HCT116 (cell line): ENCODE measurements at regions not wholly inside any gene's neighbourhood (a gene's known extent, or its start where the extent isn't known, plus 50 kb on each side); places are given as distances from the start of the nearest gene placed in this dataset.

Experiments used
- ATAC-seq: fragments of 200-7000 bp; cut with Tn5 transposase; 2 replicates; pipeline ENCODE4 v1.9.1; 2020; ENCODE audit warnings: mild to moderate bottlenecking, moderate library complexity
- BruUV-seq: library from RNA; stranded (reverse); fragments of 400-500 nt; replicated peaks from 2 replicates; lab custom pipeline; 2021; lab: Mats Ljungman, UMichigan
- CTCF ChIA-PET: fragments of 300-600 bp; sonication (Branson Sonifier 250); formaldehyde crosslinking; loops from one replicate; lab custom pipeline; 2021; ENCODE audit warnings: antibody characterized with exemption; lab: Charles Lee
- POLR2A ChIA-PET: fragments of 300-600, 350-600 bp; sonication (Branson Sonifier 250); formaldehyde crosslinking; loops from one replicate; lab custom pipeline; 2021; ENCODE audit warnings: antibody characterized with exemption; lab: Charles Lee
- RAD21 ChIA-PET, 2 experiments: fragments of 300-600 bp; sonication (Branson Sonifier 250); formaldehyde crosslinking; loops; one replicate each; lab custom pipeline; 2023; ENCODE audit warnings: low total read pairs in 2 of 2; ENCODE audit not compliant: uncharacterized antibody in 2 of 2, unreplicated experiment in 2 of 2, low non-redundant PET in 1 of 2; lab: Charles Lee
- DNase-seq: peaks from one replicate; pipeline ENCODE4 v3.0.0-alpha.2; 2010; ENCODE audit warnings: low read depth, low spot score
- H2AFZ ChIP-seq: fragments of 200-600 bp; shearing (Covaris generic), sonication (generic); 2 replicates; pipeline ENCODE4 v1.6.1; 2017; ENCODE audit warnings: low read depth, mixed run types, mixed read lengths, antibody characterized with exemption, low read length; ENCODE audit not compliant: poor library complexity, severe bottlenecking
- H3K27ac ChIP-seq: 2 replicates; pipeline ENCODE4 v1.5.1; 2012; ENCODE audit warnings: low read depth, low read length
- H3K27me3 ChIP-seq: fragments of 200-600 bp; sonication (generic); 2 replicates; pipeline ENCODE4 v1.6.1; 2016; ENCODE audit warnings: mixed run types, low read length, mixed read lengths; ENCODE audit not compliant: insufficient read depth
- H3K36me3 ChIP-seq, 2 experiments: fragments of 200-500 bp in 1 of 2; fragments of 200-600 bp in 1 of 2; sonication (Bioruptor generic) in 1 of 2; sonication (generic) in 1 of 2; 2 replicates each; pipeline versions ENCODE4 v1.5.1 to v1.6.1; 2014 to 2016; ENCODE audit warnings: low read length in 2 of 2, inconsistent platforms in 1 of 2, mixed read lengths in 1 of 2, mixed run types in 1 of 2; ENCODE audit not compliant: insufficient read depth in 2 of 2, control insufficient read depth in 1 of 2
- H3K4me1 ChIP-seq, 2 experiments: fragments of 200-600 bp in 1 of 2; sonication (generic) in 1 of 2; 2 replicates each; pipeline versions ENCODE4 v1.5.1 to v1.6.1; 2012 to 2017; ENCODE audit warnings: low read length in 2 of 2, inconsistent platforms in 1 of 2, mild to moderate bottlenecking in 1 of 2, mixed read lengths in 1 of 2, mixed run types in 1 of 2, moderate library complexity in 1 of 2; ENCODE audit not compliant: insufficient read depth in 2 of 2, control insufficient read depth in 1 of 2
- H3K4me2 ChIP-seq: fragments of 200-600 bp; sonication (generic); 2 replicates; pipeline ENCODE4 v1.6.1; 2017; ENCODE audit warnings: mixed run types, low read length, mixed read lengths
- H3K4me3 ChIP-seq, 2 experiments: fragments of 200-600 bp in 1 of 2; sonication (generic) in 1 of 2; replicated peaks in 1 of 2; 2 replicates each; pipeline ENCODE4 v1.5.1; 2011 to 2016; ENCODE audit warnings: low read length in 2 of 2, control low read depth in 1 of 2, low read depth in 1 of 2, mild to moderate bottlenecking in 1 of 2, mixed read lengths in 1 of 2, mixed run types in 1 of 2
- H3K79me2 ChIP-seq: fragments of 200-600 bp; sonication (generic); 2 replicates; pipeline ENCODE4 v1.6.1; 2017; ENCODE audit warnings: mild to moderate bottlenecking, mixed run types, low read length, moderate library complexity, mixed read lengths; ENCODE audit not compliant: insufficient read depth
- H3K9ac ChIP-seq: fragments of 200-600 bp; sonication (generic); 2 replicates; pipeline ENCODE4 v1.6.1; 2016; ENCODE audit warnings: low read length, mixed read lengths
- H3K9me2 ChIP-seq: fragments of 200-600 bp; sonication (generic), shearing (Covaris generic); 2 replicates; pipeline ENCODE4 v1.6.1; 2017; ENCODE audit warnings: mixed run types, mild to moderate bottlenecking, moderate library complexity; ENCODE audit not compliant: insufficient read depth
- H3K9me3 ChIP-seq, 2 experiments: fragments of 200-500 bp in 1 of 2; fragments of 200-600 bp in 1 of 2; sonication (Bioruptor generic) in 1 of 2; sonication (generic) in 1 of 2; 2 replicates each; pipeline ENCODE4 v1.6.1; 2014 to 2017; ENCODE audit warnings: low read length in 2 of 2, mixed read lengths in 2 of 2, inconsistent platforms in 1 of 2, low read depth in 1 of 2, mild to moderate bottlenecking in 1 of 2, mixed run types in 1 of 2, moderate library complexity in 1 of 2; ENCODE audit not compliant: control insufficient read depth in 1 of 2, insufficient read depth in 1 of 2
- H4K20me1 ChIP-seq: fragments of 200-600 bp; sonication (generic), shearing (Covaris generic); 2 replicates; pipeline ENCODE4 v1.6.1; 2017; ENCODE audit warnings: mixed run types, mild to moderate bottlenecking, moderate library complexity; ENCODE audit not compliant: insufficient read depth
- ATF3 ChIP-seq: IDR thresholded peaks from 2 replicates; pipeline ENCODE4 v1.6.1; 2012
- CBX3 ChIP-seq: IDR thresholded peaks from 2 replicates; pipeline ENCODE4 v1.6.1; 2012; ENCODE audit warnings: low read depth
- CEBPB ChIP-seq: IDR thresholded peaks from 2 replicates; pipeline ENCODE4 v1.6.1; 2012; ENCODE audit warnings: low read depth
- CTCF ChIP-seq, 3 experiments: fragments of 200-600 bp in 1 of 3; sonication (generic) in 1 of 3; IDR thresholded peaks in 2 of 3; conservative IDR thresholded peaks in 1 of 3; 2 replicates each; pipeline ENCODE4 v1.5.1; 2012 to 2017; ENCODE audit warnings: low read depth in 2 of 3, low read length in 2 of 3, antibody characterized with exemption in 1 of 3, borderline replicate concordance in 1 of 3, control low read depth in 1 of 3, mild to moderate bottlenecking in 1 of 3, mixed read lengths in 1 of 3, mixed run types in 1 of 3, moderate library complexity in 1 of 3; ENCODE audit not compliant: insufficient read depth in 1 of 3
- ELF1 ChIP-seq: IDR thresholded peaks from 2 replicates; pipeline ENCODE4 v1.6.1; 2012; ENCODE audit warnings: low read depth, borderline replicate concordance
- EZH2 ChIP-seq: fragments of 200-600 bp; sonication (generic); IDR thresholded peaks from 2 replicates; pipeline ENCODE4 v1.6.1; 2017; ENCODE audit warnings: antibody characterized with exemption, mixed run types
- EZH2phosphoT487 ChIP-seq: fragments of 200-600 bp; IDR thresholded peaks from 2 replicates; pipeline ENCODE4 v1.6.1; 2018; ENCODE audit warnings: antibody characterized with exemption, borderline replicate concordance
- FOSL1 ChIP-seq: IDR thresholded peaks from 2 replicates; pipeline ENCODE4 v1.6.1; 2012; ENCODE audit warnings: low read depth
- JUND ChIP-seq: IDR thresholded peaks from 2 replicates; pipeline ENCODE4 v1.6.1; 2012
- POLR2A ChIP-seq: IDR thresholded peaks from 2 replicates; pipeline ENCODE4 v1.7.0; 2011; ENCODE audit warnings: borderline replicate concordance; ENCODE audit not compliant: insufficient read depth, insufficient read length; ENCODE audit errors: extremely low read depth
- RAD21 ChIP-seq: IDR thresholded peaks from 2 replicates; pipeline ENCODE4 v1.6.1; 2012; ENCODE audit warnings: low read depth, mild to moderate bottlenecking
- REST ChIP-seq: IDR thresholded peaks from 2 replicates; pipeline ENCODE4 v1.6.1; 2012; ENCODE audit warnings: low read depth
- SIN3A ChIP-seq: IDR thresholded peaks from 2 replicates; pipeline ENCODE4 v1.6.1; 2012; ENCODE audit warnings: low read depth
- SP1 ChIP-seq: IDR thresholded peaks from 2 replicates; pipeline ENCODE4 v1.6.1; 2012; ENCODE audit warnings: low read depth
- SRF ChIP-seq: IDR thresholded peaks from 2 replicates; pipeline ENCODE4 v1.6.1; 2012; ENCODE audit warnings: low read depth
- TCF7L2 ChIP-seq: IDR thresholded peaks from 2 replicates; pipeline ENCODE4 v1.7.0; 2011; ENCODE audit warnings: borderline replicate concordance, inconsistent platforms; ENCODE audit not compliant: insufficient read depth, insufficient read length; ENCODE audit errors: extremely low read depth
- YY1 ChIP-seq: IDR thresholded peaks from 2 replicates; pipeline ENCODE4 v1.6.1; 2011; ENCODE audit warnings: low read length, low read depth, moderate library complexity, mild to moderate bottlenecking; ENCODE audit not compliant: insufficient replicate concordance; ENCODE audit errors: extremely low read depth
- ZBTB33 ChIP-seq: IDR thresholded peaks from 2 replicates; pipeline ENCODE4 v1.6.1; 2011; ENCODE audit warnings: mild to moderate bottlenecking, low read length, moderate library complexity; ENCODE audit not compliant: insufficient replicate concordance; ENCODE audit errors: extremely low read depth
- ZFX ChIP-seq: fragments of 450-650 bp; IDR thresholded peaks from 2 replicates; pipeline ENCODE4 v1.6.1; 2017
- ZNF274 ChIP-seq: fragments of 200-500 bp; sonication (Bioruptor generic); IDR thresholded peaks from 2 replicates; pipeline ENCODE4 v1.6.1; 2014; ENCODE audit warnings: mild to moderate bottlenecking, low read depth, low read length, inconsistent platforms
- intact Hi-C: fragments of 100-400 bp; cut with micrococcal nuclease; formaldehyde crosslinking; loops from 2 replicates; pipeline ENCODE4 v1.10.0; 2022

- ChIA-PET CTCF (no interaction called here), POLR2A (no interaction called here), RAD21 (no interaction called here)
- no peaks in the 10 kb centered on the region for H4K20me1 ChIP-seq
- no peaks in the 10 kb centered on the region for H3K9me2 ChIP-seq
- no peak for TF ChIP-seq SP1
- TF ChIP-seq REST: no peak
- no peak for TF ChIP-seq ELF1
- TF ChIP-seq TCF7L2: no peak
- TF ChIP-seq EZH2phosphoT487: no peak
- no peak for TF ChIP-seq RAD21
- TF ChIP-seq SIN3A: no peak
- no peak for TF ChIP-seq CEBPB
- no peak for TF ChIP-seq CTCF (IDR thresholded peaks at IDR 0.05 in 2 of 3, conservative IDR thresholded peaks at IDR 0.05 in 1 of 3; ENCODE audit: borderline replicate concordance in 1 of 3, insufficient read depth in 1 of 3, low read depth in 2 of 3, low read length in 2 of 3)
- TF ChIP-seq CBX3: no peak
- TF ChIP-seq ZFX: no peak
- no peak for TF ChIP-seq EZH2
- TF ChIP-seq POLR2A: no peak
- TF ChIP-seq ZNF274: no peak
- TF ChIP-seq YY1: no peak
- no peak for TF ChIP-seq FOSL1
- no peak for TF ChIP-seq ZBTB33
- TF ChIP-seq ATF3: no peak
- TF ChIP-seq SRF: no peak
- no peak for TF ChIP-seq JUND
- H3K36me3 ChIP-seq: no peaks in the 10 kb centered on the region; a peak in 1 of 4 replicates
- H3K79me2 ChIP-seq: no peaks in the 10 kb centered on the region
- no peak overlapping the region for H2AFZ ChIP-seq
- no peak overlapping the region for H3K4me2 ChIP-seq
- H3K27me3 ChIP-seq: no peaks in the 10 kb centered on the region
- H3K27ac ChIP-seq: no peak overlapping the region
- no peak overlapping the region for H3K9ac ChIP-seq
- no TSS peak for BruUV-seq
- no peak for DNase-seq
- no peaks in the 10 kb centered on the region for H3K4me1 ChIP-seq
- no peak for ATAC-seq
- H3K4me3 ChIP-seq: no peak overlapping the region
- peaks cover 1 to 7% of the 10 kb centered on the region in 2 experiments; a peak in 2 of 4 replicates for H3K9me3 ChIP-seq
- intact Hi-C loops: no loop called here
Measured at GRCh38 chr10:55813451-55814170, 547.4 kb downstream of the ZWINT start.
